Right lobe of liver (tissue), 4 donors: ENCODE measurements at regions not wholly inside any gene's neighbourhood (a gene's known extent, or its start where the extent isn't known, plus 50 kb on each side); places are given as distances from the start of the nearest gene placed in this dataset.
"Not testable (repeated sequence)": the region's sequence is repeated elsewhere in the genome, so short reads cannot be mapped to it uniquely, and the experiment has no call there.

Experiments
- CTCF ChIP-seq, 4 donors: fragments of 200-600 bp in 3 of 4; fragments of 450-650 bp in 1 of 4; IDR thresholded peaks; one replicate each; pipeline versions ENCODE4 v1.5.1 to v1.8.0; 2016 to 2022; ENCODE audit warnings: antibody characterized with exemption in 4 of 4, mild to moderate bottlenecking in 2 of 4
- POLR2A ChIP-seq: fragments of 450-650 bp; IDR thresholded peaks from one replicate; pipeline ENCODE4 v1.6.1; 2017; ENCODE audit warnings: antibody characterized with exemption, mild to moderate bottlenecking
- donor health status: DM: no; HTN: no; CAD: no.
- donor health status: DM: no; HTN: no; CAD: no.
- donor health status: DM: no; HTN: yes; CAD: no.

GRCh38 chr16:18101077-18101476 lies 235.5 kb downstream of the NPIPA8 start:
- not testable (repeated sequence) for TF ChIP-seq CTCF (IDR thresholded peaks at IDR 0.05); POLR2A
